Muscle of arm (tissue), 1 donor: ENCODE measurements at regions not wholly inside any gene's neighbourhood (a gene's known extent, or its start where the extent isn't known, plus 50 kb on each side); places are given as distances from the start of the nearest gene placed in this dataset.

ENCODE experiments used
- DNase-seq: peaks from one replicate; pipeline ENCODE4 v3.0.0-alpha.2; 2013

- DNase-seq, result no peak
Measured at GRCh38 chr18:28984731-28985130, 807.8 kb upstream of the CDH2 start.

GRCh38 chr18:28974504-28974903, 797.6 kb upstream of the CDH2 start:
- no peak for DNase-seq

GRCh38 chr18:28973324-28973723, 796.4 kb upstream of the CDH2 start:
- no peak for DNase-seq

- DNase-seq, result no peak
Measured at GRCh38 chr18:28972333-28972907, 795.5 kb upstream of the CDH2 start.

GRCh38 chr18:28963481-28963880, 786.6 kb upstream of the CDH2 start:
- DNase-seq, result no peak

- DNase-seq, result no peak
Measured at GRCh38 chr18:28961669-28962228, 784.8 kb upstream of the CDH2 start.

- no peak for DNase-seq
Measured at GRCh38 chr18:28960146-28960545, 783.2 kb upstream of the CDH2 start.

- no peak for DNase-seq
Measured at GRCh38 chr18:28952339-28952738, 775.4 kb upstream of the CDH2 start.

GRCh38 chr18:28947900-28948299, 771.0 kb upstream of the CDH2 start:
- no peak for DNase-seq

- DNase-seq, result no peak
Measured at GRCh38 chr18:28946471-28946870, 769.5 kb upstream of the CDH2 start.

- DNase-seq, result no peak
Measured at GRCh38 chr18:28922936-28923335, 746.0 kb upstream of the CDH2 start.

GRCh38 chr18:28916456-28916855, 739.5 kb upstream of the CDH2 start:
- DNase-seq, result no peak

GRCh38 chr18:28905509-28905908, 728.6 kb upstream of the CDH2 start:
- DNase-seq, result no peak

GRCh38 chr18:28904789-28905364, 727.9 kb upstream of the CDH2 start:
- no peak for DNase-seq

- DNase-seq, result no peak
Measured at GRCh38 chr18:28903306-28903705, 726.4 kb upstream of the CDH2 start.

- DNase-seq, result no peak
Measured at GRCh38 chr18:28890791-28891190, 713.9 kb upstream of the CDH2 start.

GRCh38 chr18:28884304-28884703, 707.4 kb upstream of the CDH2 start:
- DNase-seq, result no peak

- DNase-seq, result no peak
Measured at GRCh38 chr18:28880856-28881255, 703.9 kb upstream of the CDH2 start.

- no peak for DNase-seq
Measured at GRCh38 chr18:28875059-28875458, 698.1 kb upstream of the CDH2 start.

GRCh38 chr18:28863396-28863795, 686.5 kb upstream of the CDH2 start:
- no peak for DNase-seq

GRCh38 chr18:28858248-28858647, 681.3 kb upstream of the CDH2 start:
- DNase-seq, result no peak

GRCh38 chr18:28855989-28856388, 679.1 kb upstream of the CDH2 start:
- no peak for DNase-seq

GRCh38 chr18:28855524-28855923, 678.6 kb upstream of the CDH2 start:
- no peak for DNase-seq

GRCh38 chr18:28854964-28855363, 678.0 kb upstream of the CDH2 start:
- DNase-seq, result no peak
